Osteoblast (primary cell): ENCODE measurements at regions not wholly inside any gene's neighbourhood (a gene's known extent, or its start where the extent isn't known, plus 50 kb on each side); places are given as distances from the start of the nearest gene placed in this dataset.
"Not testable (repeated sequence)": the region's sequence is repeated elsewhere in the genome, so short reads cannot be mapped to it uniquely, and the experiment has no call there.

ENCODE experiments used
- DNase-seq: peaks from one replicate; pipeline ENCODE4 v3.0.0; 2011; ENCODE audit warnings: low spot score, mixed read lengths; ENCODE audit not compliant: insufficient read length; ENCODE audit errors: missing footprints
- H2AFZ ChIP-seq: 2 replicates; pipeline ENCODE4 v1.6.0; 2011; ENCODE audit warnings: mild to moderate bottlenecking, low read length
- H3K27ac ChIP-seq: 2 replicates; pipeline ENCODE4 v1.5.1; 2011; ENCODE audit warnings: mild to moderate bottlenecking, low read depth, low read length, moderate library complexity
- H3K27me3 ChIP-seq: 2 replicates; pipeline ENCODE4 v1.6.0; 2012; ENCODE audit warnings: mild to moderate bottlenecking, control low read depth, inconsistent platforms, low read length, moderate library complexity; ENCODE audit not compliant: insufficient read depth
- H3K36me3 ChIP-seq: 2 replicates; pipeline ENCODE4 v1.5.1; 2011; ENCODE audit warnings: mild to moderate bottlenecking, low read length, control low read depth, moderate library complexity; ENCODE audit not compliant: insufficient read depth
- H3K4me1 ChIP-seq: 2 replicates; pipeline ENCODE4 v1.5.1; 2011; ENCODE audit warnings: mild to moderate bottlenecking, low read length, control low read depth, moderate library complexity; ENCODE audit not compliant: insufficient read depth
- H3K4me2 ChIP-seq: 2 replicates; pipeline ENCODE4 v1.6.0; 2011; ENCODE audit warnings: mild to moderate bottlenecking, low read length; ENCODE audit not compliant: insufficient read depth
- H3K4me3 ChIP-seq: fragments of 200-600 bp; sonication (generic); 3 replicates; pipeline ENCODE4 v1.5.1; 2012; ENCODE audit warnings: mild to moderate bottlenecking, low read length, inconsistent platforms; ENCODE audit not compliant: insufficient read depth
- H3K79me2 ChIP-seq: 2 replicates; pipeline ENCODE4 v1.6.0; 2012; ENCODE audit warnings: mild to moderate bottlenecking, low read length, control low read depth, inconsistent platforms; ENCODE audit not compliant: insufficient read depth
- H3K9me3 ChIP-seq: 2 replicates; pipeline ENCODE4 v1.5.1; 2011; ENCODE audit warnings: low read depth, low read length, control low read depth
- H4K20me1 ChIP-seq: 2 replicates; pipeline ENCODE4 v1.6.0; 2012; ENCODE audit warnings: mild to moderate bottlenecking, low read length, control low read depth; ENCODE audit not compliant: insufficient read depth
- TF ChIP-seq, protein P1 (sequence below): IDR thresholded peaks from 2 replicates; pipeline ENCODE4 v1.5.1; 2011; ENCODE audit warnings: mild to moderate bottlenecking, low read depth, low read length, moderate library complexity; ENCODE audit errors: extremely low read depth

DNA sequence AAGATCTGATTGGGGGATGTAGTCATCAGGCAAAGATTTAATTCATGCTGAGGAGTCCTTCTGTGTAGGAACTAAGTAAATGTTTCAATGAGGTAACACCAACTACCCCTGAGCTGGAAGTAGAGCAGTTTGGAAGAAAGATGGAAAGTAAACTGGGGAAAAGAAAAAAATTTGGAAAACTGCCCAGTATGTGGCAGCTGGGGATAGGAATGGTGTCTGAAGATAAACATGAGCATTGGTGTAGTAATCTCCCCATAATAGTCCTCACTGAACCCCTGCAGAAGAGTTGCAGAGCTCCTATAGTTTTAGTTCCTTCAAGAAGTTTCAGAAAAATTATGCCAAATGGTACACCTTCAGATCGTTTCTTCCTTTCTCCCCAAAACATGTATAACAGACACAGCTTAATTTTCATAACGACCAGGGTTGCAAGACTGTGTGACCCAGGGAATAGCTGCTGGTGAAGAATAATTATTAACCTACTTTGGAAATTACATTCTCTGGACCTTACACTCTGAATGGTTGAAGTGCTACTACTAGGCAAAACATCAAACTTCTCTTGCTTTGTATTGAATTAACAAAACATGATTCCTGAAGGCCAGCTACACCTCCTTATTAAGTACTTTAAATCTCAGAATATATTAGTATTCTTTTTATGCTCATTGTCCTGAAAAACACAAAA, 446.4 kb upstream of the NRG3 start:
- Histone ChIP-seq H2AFZ (no peak overlapping the region), H3K36me3 (no peaks in the 10 kb centered on the region), H3K9me3 (peaks cover 2% of the 10 kb centered on the region), H3K4me1 (no peaks in the 10 kb centered on the region), H3K79me2 (no peaks in the 10 kb centered on the region), H4K20me1 (no peaks in the 10 kb centered on the region), H3K4me3 (no peak overlapping the region), H3K4me2 (no peak overlapping the region), H3K27ac (no peak overlapping the region), H3K27me3 (no peaks in the 10 kb centered on the region)
- no peak for DNase-seq
- TF ChIP-seq, protein P1, sequence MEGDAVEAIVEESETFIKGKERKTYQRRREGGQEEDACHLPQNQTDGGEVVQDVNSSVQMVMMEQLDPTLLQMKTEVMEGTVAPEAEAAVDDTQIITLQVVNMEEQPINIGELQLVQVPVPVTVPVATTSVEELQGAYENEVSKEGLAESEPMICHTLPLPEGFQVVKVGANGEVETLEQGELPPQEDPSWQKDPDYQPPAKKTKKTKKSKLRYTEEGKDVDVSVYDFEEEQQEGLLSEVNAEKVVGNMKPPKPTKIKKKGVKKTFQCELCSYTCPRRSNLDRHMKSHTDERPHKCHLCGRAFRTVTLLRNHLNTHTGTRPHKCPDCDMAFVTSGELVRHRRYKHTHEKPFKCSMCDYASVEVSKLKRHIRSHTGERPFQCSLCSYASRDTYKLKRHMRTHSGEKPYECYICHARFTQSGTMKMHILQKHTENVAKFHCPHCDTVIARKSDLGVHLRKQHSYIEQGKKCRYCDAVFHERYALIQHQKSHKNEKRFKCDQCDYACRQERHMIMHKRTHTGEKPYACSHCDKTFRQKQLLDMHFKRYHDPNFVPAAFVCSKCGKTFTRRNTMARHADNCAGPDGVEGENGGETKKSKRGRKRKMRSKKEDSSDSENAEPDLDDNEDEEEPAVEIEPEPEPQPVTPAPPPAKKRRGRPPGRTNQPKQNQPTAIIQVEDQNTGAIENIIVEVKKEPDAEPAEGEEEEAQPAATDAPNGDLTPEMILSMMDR = no peak

DNA sequence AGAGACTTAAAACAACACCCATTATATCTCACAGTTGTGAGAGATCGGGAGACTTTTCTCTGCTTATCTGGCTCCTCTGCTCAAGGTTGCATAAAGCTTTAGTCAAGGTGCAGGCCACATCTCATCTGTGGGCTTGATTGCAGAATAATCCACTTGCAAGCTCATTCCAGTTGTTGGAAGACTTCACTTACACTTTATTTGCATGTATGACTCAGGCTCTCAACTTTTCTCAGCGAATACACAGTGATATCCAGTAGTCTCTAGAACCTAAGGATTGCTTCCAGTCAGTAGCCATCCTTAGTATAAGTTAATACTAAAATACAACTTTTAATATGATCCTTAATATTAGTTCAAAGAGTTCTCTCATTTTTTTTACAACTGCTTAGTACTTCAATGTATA, 435.5 kb upstream of the NRG3 start:
- Histone ChIP-seq H3K27ac (no peak overlapping the region), H3K36me3 (no peaks in the 10 kb centered on the region), H4K20me1 (no peaks in the 10 kb centered on the region), H3K4me3 (no peak overlapping the region), H3K4me2 (no peak overlapping the region), H2AFZ (no peak overlapping the region), H3K79me2 (no peaks in the 10 kb centered on the region), H3K27me3 (no peaks in the 10 kb centered on the region), H3K9me3 (no peaks in the 10 kb centered on the region), H3K4me1 (no peaks in the 10 kb centered on the region)
- DNase-seq = no peak
- TF ChIP-seq, protein P1 = no peak

DNA sequence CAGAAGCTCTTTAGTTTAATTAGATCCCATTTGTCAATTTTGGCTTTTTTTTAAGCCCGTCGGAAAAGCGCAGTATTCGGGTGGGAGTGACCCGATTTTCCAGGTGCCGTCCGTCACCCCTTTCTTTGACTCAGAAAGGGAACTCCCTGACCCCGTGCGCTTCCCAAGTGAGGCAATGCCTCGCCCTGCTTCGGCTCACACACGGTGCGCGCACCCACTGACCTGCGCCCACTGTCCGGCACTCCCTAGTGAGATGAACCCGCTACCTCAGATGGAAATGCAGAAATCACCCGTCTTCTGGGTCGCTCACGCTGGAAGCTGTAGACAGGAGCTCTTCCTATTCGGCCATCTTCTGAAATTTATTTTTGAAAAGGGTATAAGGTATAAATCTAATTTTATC, 433.4 kb upstream of the NRG3 start:
- not testable (repeated sequence) for H3K4me3 ChIP-seq, H3K4me2 ChIP-seq, H3K27me3 ChIP-seq

DNA sequence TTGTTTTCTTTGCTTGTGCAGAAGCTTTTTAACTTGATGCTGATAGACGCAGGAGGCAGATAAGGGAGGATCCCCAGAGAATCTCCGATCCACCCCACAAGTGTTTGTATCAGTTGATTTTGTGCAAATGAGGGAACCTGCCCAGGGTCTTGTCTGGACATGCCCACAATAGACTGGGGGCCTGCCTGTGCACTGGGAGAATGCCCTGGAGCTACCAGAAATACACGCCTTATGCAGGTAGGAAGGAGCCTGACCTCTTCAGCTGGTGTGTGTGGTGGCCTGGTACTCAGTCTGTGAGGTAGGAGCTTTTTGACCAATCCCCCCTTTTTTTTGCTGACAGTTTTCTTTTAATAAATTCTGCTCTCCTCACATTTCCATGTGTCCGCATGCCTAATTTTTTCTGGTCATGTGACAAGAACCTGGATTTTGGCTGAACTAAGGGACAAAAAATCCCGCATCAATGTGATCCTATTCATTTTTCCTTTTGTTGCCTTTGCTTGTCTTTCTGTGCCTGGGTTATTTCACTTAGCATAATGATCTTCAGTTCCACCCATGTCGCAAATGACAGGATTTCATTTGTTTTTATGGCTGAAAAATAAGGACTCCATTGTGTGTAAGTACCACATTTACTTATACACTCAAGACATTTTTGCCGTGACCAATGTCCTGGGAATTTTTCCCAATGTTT, 430.6 kb upstream of the NRG3 start:
- Histone ChIP-seq H3K27ac (no peak overlapping the region), H3K27me3 (no peaks in the 10 kb centered on the region), H3K9me3 (no peaks in the 10 kb centered on the region), H3K4me1 (no peaks in the 10 kb centered on the region), H3K4me3 (no peak overlapping the region), H3K79me2 (no peaks in the 10 kb centered on the region), H4K20me1 (no peaks in the 10 kb centered on the region), H2AFZ (no peak overlapping the region), H3K4me2 (no peak overlapping the region), H3K36me3 (no peaks in the 10 kb centered on the region)
- TF ChIP-seq, protein P1 = no peak
- no peak for DNase-seq

More for the DNA sequence above, 433.4 kb upstream of the NRG3 start:
- H3K27ac ChIP-seq, H3K9me3 ChIP-seq, H3K36me3 ChIP-seq, H2AFZ ChIP-seq, H3K4me1 ChIP-seq, H3K79me2 ChIP-seq, H4K20me1 ChIP-seq, DNase-seq: not testable (repeated sequence)
